ENCODE measurements at regions not wholly inside any gene's neighbourhood (a gene's known extent, or its start where the extent isn't known, plus 50 kb on each side); places are given as distances from the start of the nearest gene placed in this dataset.

DNA sequence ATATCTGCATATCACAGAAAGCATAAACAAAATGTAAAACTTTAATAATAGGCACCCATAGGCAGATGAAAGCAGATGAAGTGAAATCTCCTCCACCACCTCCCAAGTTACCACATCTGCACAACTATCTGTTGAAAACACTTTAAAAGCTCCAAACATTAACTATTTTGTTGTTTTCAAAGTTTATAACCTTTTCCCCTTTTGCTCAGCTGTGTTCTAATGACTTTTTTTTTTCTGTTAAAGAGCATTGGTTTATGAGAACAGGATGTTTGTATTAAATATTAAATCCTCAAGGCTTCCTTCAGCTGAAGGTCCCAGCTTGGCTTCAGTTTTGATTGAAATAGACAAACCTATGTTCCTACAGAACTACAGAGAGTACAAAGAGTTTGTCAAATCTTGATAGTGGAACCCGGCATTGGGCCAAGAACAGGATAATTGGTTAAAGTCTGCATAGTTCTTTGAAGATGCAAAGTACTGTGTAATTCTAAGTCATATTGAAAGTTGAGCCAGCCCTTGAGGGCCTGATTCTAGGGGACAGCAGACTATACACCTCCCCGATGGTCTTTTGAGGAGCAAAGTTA is 255.1 kb upstream of the JAG1 start:
- TF ChIP-seq, protein P1, sequence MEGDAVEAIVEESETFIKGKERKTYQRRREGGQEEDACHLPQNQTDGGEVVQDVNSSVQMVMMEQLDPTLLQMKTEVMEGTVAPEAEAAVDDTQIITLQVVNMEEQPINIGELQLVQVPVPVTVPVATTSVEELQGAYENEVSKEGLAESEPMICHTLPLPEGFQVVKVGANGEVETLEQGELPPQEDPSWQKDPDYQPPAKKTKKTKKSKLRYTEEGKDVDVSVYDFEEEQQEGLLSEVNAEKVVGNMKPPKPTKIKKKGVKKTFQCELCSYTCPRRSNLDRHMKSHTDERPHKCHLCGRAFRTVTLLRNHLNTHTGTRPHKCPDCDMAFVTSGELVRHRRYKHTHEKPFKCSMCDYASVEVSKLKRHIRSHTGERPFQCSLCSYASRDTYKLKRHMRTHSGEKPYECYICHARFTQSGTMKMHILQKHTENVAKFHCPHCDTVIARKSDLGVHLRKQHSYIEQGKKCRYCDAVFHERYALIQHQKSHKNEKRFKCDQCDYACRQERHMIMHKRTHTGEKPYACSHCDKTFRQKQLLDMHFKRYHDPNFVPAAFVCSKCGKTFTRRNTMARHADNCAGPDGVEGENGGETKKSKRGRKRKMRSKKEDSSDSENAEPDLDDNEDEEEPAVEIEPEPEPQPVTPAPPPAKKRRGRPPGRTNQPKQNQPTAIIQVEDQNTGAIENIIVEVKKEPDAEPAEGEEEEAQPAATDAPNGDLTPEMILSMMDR (IDR thresholded peaks at IDR 0.05), result no peak
- no peaks in the 10 kb centered on the region for H3K4me1 ChIP-seq (ENCODE audit: control insufficient read depth in 1 of 2, insufficient read depth in 1 of 2, low read depth in 1 of 2, low read length in 1 of 2)
- no peaks in the 10 kb centered on the region for H3K36me3 ChIP-seq
- H3K4me3 ChIP-seq (ENCODE audit: low read depth in 1 of 2, low read length in 1 of 2), result no peak overlapping the region
- H3K27ac ChIP-seq, result no peak overlapping the region
- H3K27me3 ChIP-seq, result no peaks in the 10 kb centered on the region
- H3K9me3 ChIP-seq, result no peaks in the 10 kb centered on the region

DNA sequence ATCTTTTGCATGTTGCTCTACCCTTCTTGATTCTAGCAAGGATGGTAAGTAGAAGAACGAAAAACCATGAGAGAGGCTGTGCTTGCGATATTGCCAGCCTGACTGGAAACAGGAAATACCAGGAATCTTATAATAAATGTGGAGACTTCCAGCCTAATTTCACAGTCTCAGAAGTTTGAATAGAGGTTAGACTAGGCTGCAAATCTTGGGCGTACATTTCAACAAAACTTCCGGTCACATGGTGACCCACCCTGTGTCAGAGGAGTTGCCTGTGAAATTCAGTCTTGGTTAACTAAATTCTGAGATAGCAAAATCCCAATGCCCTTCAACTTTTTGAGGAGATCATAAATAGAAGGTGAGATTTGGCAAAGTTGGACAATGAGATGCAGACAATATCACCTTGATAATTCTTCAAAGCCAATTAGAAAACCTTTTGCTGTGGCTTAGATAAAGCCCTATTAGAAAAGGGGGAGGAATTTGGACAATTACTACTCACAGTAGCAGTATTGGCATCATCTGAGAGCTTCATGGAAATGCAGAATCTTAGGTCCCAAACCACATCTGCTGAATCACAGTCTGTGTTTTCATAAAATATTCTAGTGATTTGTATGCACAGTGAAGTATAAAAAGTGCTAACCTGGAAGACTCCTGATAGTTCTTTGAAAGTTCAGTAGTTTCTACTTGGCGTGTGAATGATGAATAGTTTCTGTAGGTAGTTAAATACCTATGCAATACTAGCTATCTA is 262.0 kb upstream of the JAG1 start:
- no peak overlapping the region for H3K27ac ChIP-seq
- no peaks in the 10 kb centered on the region for H3K4me1 ChIP-seq (ENCODE audit: control insufficient read depth in 1 of 2, insufficient read depth in 1 of 2, low read depth in 1 of 2, low read length in 1 of 2)
- TF ChIP-seq, protein P1 (IDR thresholded peaks at IDR 0.05), result no peak

DNA sequence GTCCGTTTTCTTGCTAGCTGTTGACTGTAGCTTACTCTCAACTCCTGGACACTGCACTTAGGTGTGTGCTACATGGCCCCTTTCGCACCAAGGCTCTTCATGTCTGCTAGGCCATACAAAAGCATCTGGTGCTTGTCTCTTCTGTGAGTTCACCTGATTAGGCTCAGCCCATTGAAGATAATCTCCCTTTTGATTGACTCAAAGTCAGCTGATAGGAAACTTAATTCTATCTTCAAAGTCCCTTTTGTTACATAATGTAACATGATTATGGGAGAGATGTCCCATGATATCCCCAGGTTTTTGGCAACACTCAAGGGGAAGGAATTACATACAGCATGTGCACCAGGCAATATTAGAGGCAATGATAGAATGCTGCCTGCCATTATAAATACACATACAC is 263.0 kb upstream of the JAG1 start:
- TF ChIP-seq, protein P1 (IDR thresholded peaks at IDR 0.05), result no peak
- H3K27me3 ChIP-seq, result no peaks in the 10 kb centered on the region
- no peaks in the 10 kb centered on the region for H3K9me3 ChIP-seq

More for the DNA sequence above, 262.0 kb upstream of the JAG1 start:
- no peaks in the 10 kb centered on the region for H3K36me3 ChIP-seq
- H3K4me3 ChIP-seq (ENCODE audit: low read depth in 1 of 2, low read length in 1 of 2), result no peak overlapping the region
- no peaks in the 10 kb centered on the region for H3K27me3 ChIP-seq
- no peaks in the 10 kb centered on the region for H3K9me3 ChIP-seq

DNA sequence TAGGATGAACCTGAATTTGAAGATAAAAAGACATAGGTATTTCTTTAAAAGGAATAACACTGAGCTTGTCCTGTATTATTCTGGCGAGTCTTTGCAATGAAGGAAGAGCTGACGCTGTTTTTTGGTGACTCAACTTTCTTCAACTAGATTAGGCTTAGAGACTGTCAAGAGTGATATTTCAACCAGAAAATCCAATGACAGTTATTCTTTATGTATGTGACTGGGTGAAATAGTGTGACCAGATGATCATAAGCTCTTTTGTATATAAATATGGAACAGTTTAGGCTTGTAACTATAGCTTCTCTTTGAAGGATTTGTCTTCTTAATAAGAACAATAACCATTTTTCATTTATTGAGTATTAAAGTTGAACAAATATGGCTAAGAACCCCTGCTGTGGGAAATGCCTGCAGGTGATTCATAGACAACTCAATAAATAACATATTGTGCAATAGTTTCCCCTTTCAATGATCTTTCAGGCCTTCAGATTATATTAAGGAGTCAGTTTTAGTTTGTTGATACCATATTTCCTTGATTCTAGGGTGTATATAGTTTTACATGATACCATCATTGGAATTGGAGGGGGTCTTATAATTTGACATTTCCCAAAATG is 265.6 kb upstream of the JAG1 start:
- H3K27me3 ChIP-seq, result no peaks in the 10 kb centered on the region
- no peaks in the 10 kb centered on the region for H3K9me3 ChIP-seq
- TF ChIP-seq, protein P1 (IDR thresholded peaks at IDR 0.05), result no peak
- H3K36me3 ChIP-seq, result no peaks in the 10 kb centered on the region
- H3K4me1 ChIP-seq (ENCODE audit: control insufficient read depth in 1 of 2, insufficient read depth in 1 of 2, low read depth in 1 of 2, low read length in 1 of 2), result no peaks in the 10 kb centered on the region
- no peak overlapping the region for H3K27ac ChIP-seq
- H3K4me3 ChIP-seq (ENCODE audit: low read depth in 1 of 2, low read length in 1 of 2), result no peak overlapping the region

More for the DNA sequence above, 263.0 kb upstream of the JAG1 start:
- Histone ChIP-seq H3K4me3 (ENCODE audit: low read depth in 1 of 2, low read length in 1 of 2) (no peak overlapping the region), H3K36me3 (no peaks in the 10 kb centered on the region), H3K4me1 (ENCODE audit: control insufficient read depth in 1 of 2, insufficient read depth in 1 of 2, low read depth in 1 of 2, low read length in 1 of 2) (no peaks in the 10 kb centered on the region), H3K27ac (no peak overlapping the region)

DNA sequence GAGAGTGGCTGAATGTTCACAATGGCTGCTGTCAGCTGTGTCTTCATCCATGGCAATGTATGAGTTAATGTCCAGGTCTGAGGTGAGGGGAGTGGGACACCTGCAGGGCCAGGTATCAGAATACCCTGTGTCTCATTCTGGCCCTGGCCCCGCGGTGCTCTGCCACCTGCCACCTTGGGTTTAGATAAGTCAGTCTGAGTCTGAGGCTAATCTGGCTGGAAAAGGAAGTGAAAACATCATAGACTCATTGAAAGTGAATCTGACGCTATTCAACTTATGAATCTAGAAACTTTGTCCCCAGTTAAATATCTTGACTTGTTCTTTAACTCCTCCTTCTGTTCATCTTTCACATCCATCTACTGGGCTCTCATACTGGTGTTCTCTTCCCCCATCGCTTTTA is 267.1 kb upstream of the JAG1 start:
- H3K27me3 ChIP-seq, result no peaks in the 10 kb centered on the region
- H3K36me3 ChIP-seq, result no peaks in the 10 kb centered on the region
- no peaks in the 10 kb centered on the region for H3K9me3 ChIP-seq
- TF ChIP-seq, protein P1 (IDR thresholded peaks at IDR 0.05), result no peak
- H3K27ac ChIP-seq, result no peak overlapping the region
- no peak overlapping the region for H3K4me3 ChIP-seq (ENCODE audit: low read depth in 1 of 2, low read length in 1 of 2)
- H3K4me1 ChIP-seq (ENCODE audit: control insufficient read depth in 1 of 2, insufficient read depth in 1 of 2, low read depth in 1 of 2, low read length in 1 of 2), result no peaks in the 10 kb centered on the region
